ENCODE measurements at regions not wholly inside any gene's neighbourhood (a gene's known extent, or its start where the extent isn't known, plus 50 kb on each side); places are given as distances from the start of the nearest gene placed in this dataset.

- H3K79me2 ChIP-seq (ENCODE audit: insufficient read depth, low read length), result no peaks in the 10 kb centered on the region
- ATAC-seq (ENCODE audit: insufficient read depth, low read depth) (no peak), DNase-seq (no peak)
- H3K4me2 ChIP-seq (ENCODE audit: insufficient read depth, low read length), result no peak overlapping the region
- H3K4me1 ChIP-seq (ENCODE audit: insufficient read depth, low read length), result no peaks in the 10 kb centered on the region
- H3K36me3 ChIP-seq (ENCODE audit: insufficient read depth, low read length), result no peaks in the 10 kb centered on the region
- H3K9me3 ChIP-seq (ENCODE audit: insufficient read depth, low read length, severe bottlenecking), result no peaks in the 10 kb centered on the region
- H3K4me3 ChIP-seq (ENCODE audit: low read depth in 1 of 2, low read length in 2 of 2), result no peak overlapping the region
- H4K20me1 ChIP-seq (ENCODE audit: insufficient read depth, low read length), result no peaks in the 10 kb centered on the region
- H3K27me3 ChIP-seq (ENCODE audit: insufficient read depth, low read length, poor library complexity), result peaks cover 4% of the 10 kb centered on the region
- no peak overlapping the region for H3K9ac ChIP-seq (ENCODE audit: low read depth, low read length)
- no peak overlapping the region for H3K27ac ChIP-seq (ENCODE audit: low read length)
- TF ChIP-seq EZH2 (IDR thresholded peaks at IDR 0.05; ENCODE audit: borderline replicate concordance, low read depth, low read length, severe bottlenecking), result no peak
- no peak for TF ChIP-seq CTCF (IDR thresholded peaks at IDR 0.05; ENCODE audit: borderline replicate concordance, extremely low read depth, low read length, poor library complexity, severe bottlenecking)
- no peak overlapping the region for H2AFZ ChIP-seq (ENCODE audit: low read depth, low read length)
These were observed 56.4 kb upstream of the HABP2 start for GRCh38 chr10:113496111-113497109.

GRCh38 chr10:113497198-113497597 lies 55.7 kb upstream of the HABP2 start:
- no peak overlapping the region for H3K27ac ChIP-seq (ENCODE audit: low read length)
- H3K4me1 ChIP-seq (ENCODE audit: insufficient read depth, low read length), result no peaks in the 10 kb centered on the region
- H3K79me2 ChIP-seq (ENCODE audit: insufficient read depth, low read length), result no peaks in the 10 kb centered on the region
- no peak overlapping the region for H3K9ac ChIP-seq (ENCODE audit: low read depth, low read length)
- DNase-seq (no peak), ATAC-seq (ENCODE audit: insufficient read depth, low read depth) (no peak)
- TF ChIP-seq EZH2 (IDR thresholded peaks at IDR 0.05; ENCODE audit: borderline replicate concordance, low read depth, low read length, severe bottlenecking), result no peak
- no peak for TF ChIP-seq CTCF (IDR thresholded peaks at IDR 0.05; ENCODE audit: borderline replicate concordance, extremely low read depth, low read length, poor library complexity, severe bottlenecking)
- H3K36me3 ChIP-seq (ENCODE audit: insufficient read depth, low read length), result no peaks in the 10 kb centered on the region
- no peaks in the 10 kb centered on the region for H4K20me1 ChIP-seq (ENCODE audit: insufficient read depth, low read length)
- peaks cover 2% of the 10 kb centered on the region for H3K27me3 ChIP-seq (ENCODE audit: insufficient read depth, low read length, poor library complexity)
- no peak overlapping the region for H2AFZ ChIP-seq (ENCODE audit: low read depth, low read length)
- no peaks in the 10 kb centered on the region for H3K9me3 ChIP-seq (ENCODE audit: insufficient read depth, low read length, severe bottlenecking)
- no peak overlapping the region for H3K4me2 ChIP-seq (ENCODE audit: insufficient read depth, low read length)
- no peak overlapping the region for H3K4me3 ChIP-seq (ENCODE audit: low read depth in 1 of 2, low read length in 2 of 2)

GRCh38 chr10:113498997-113499396 lies 53.9 kb upstream of the HABP2 start:
- TF ChIP-seq EZH2 (IDR thresholded peaks at IDR 0.05; ENCODE audit: borderline replicate concordance, low read depth, low read length, severe bottlenecking), result no peak
- TF ChIP-seq CTCF (IDR thresholded peaks at IDR 0.05; ENCODE audit: borderline replicate concordance, extremely low read depth, low read length, poor library complexity, severe bottlenecking), result no peak
- Histone ChIP-seq H3K4me2 (ENCODE audit: insufficient read depth, low read length) (no peak overlapping the region), H3K79me2 (ENCODE audit: insufficient read depth, low read length) (no peaks in the 10 kb centered on the region)

More at GRCh38 chr10:113498997-113499396, 53.9 kb upstream of the HABP2 start:
- peak; percentile 66; the same call in 2 of the 3 replicates for ATAC-seq (ENCODE audit: insufficient read depth, low read depth)
- H3K27me3 ChIP-seq (ENCODE audit: insufficient read depth, low read length, poor library complexity), result peaks cover 2% of the 10 kb centered on the region
- no peak overlapping the region for H3K4me3 ChIP-seq (ENCODE audit: low read depth in 1 of 2, low read length in 2 of 2)
- no peak overlapping the region for H3K9ac ChIP-seq (ENCODE audit: low read depth, low read length)
- no peaks in the 10 kb centered on the region for H3K4me1 ChIP-seq (ENCODE audit: insufficient read depth, low read length)
- H2AFZ ChIP-seq (ENCODE audit: low read depth, low read length), result no peak overlapping the region
- H3K9me3 ChIP-seq (ENCODE audit: insufficient read depth, low read length, severe bottlenecking), result no peaks in the 10 kb centered on the region
- no peak overlapping the region for H3K27ac ChIP-seq (ENCODE audit: low read length)
- DNase-seq, result peak; percentile 13
- no peaks in the 10 kb centered on the region for H3K36me3 ChIP-seq (ENCODE audit: insufficient read depth, low read length)
- H4K20me1 ChIP-seq (ENCODE audit: insufficient read depth, low read length), result no peaks in the 10 kb centered on the region
